SHP77 (cell line): ENCODE measurements at regions not wholly inside any gene's neighbourhood (a gene's known extent, or its start where the extent isn't known, plus 50 kb on each side); places are given as distances from the start of the nearest gene placed in this dataset.
A peak's percentile ranks its signal among the peaks of the same experiment; 100 is the strongest.
"Not testable (repeated sequence)": the region's sequence is repeated elsewhere in the genome, so short reads cannot be mapped to it uniquely, and the experiment has no call there.

Source experiments
- DNase-seq, 2 experiments: peaks; one replicate each; lab custom pipeline; 2025; lab: John Stamatoyannopoulos, UW

GRCh38 chr20:22690616-22691179 is 106.3 kb upstream of the FOXA2 start:
- no peak for DNase-seq

- peak; percentile 84 to 89 for DNase-seq
Measured at GRCh38 chr20:22691369-22692118, 107.2 kb upstream of the FOXA2 start.

- no peak for DNase-seq
Measured at GRCh38 chr20:22692119-22692475, 107.7 kb upstream of the FOXA2 start.

GRCh38 chr20:22692620-22693019 is 108.2 kb upstream of the FOXA2 start:
- not testable (repeated sequence) for DNase-seq

GRCh38 chr20:22696759-22697158 is 112.4 kb upstream of the FOXA2 start:
- no peak for DNase-seq

GRCh38 chr20:22698259-22698842 is 114.0 kb upstream of the FOXA2 start:
- no peak for DNase-seq

- DNase-seq, result no peak
Measured at GRCh38 chr20:22699396-22699795, 115.0 kb upstream of the FOXA2 start.

GRCh38 chr20:22700367-22700766 is 116.0 kb upstream of the FOXA2 start:
- no peak for DNase-seq

- no peak for DNase-seq
Measured at GRCh38 chr20:22701679-22702308, 117.4 kb upstream of the FOXA2 start.

- no peak for DNase-seq
Measured at GRCh38 chr20:22703843-22704242, 119.5 kb upstream of the FOXA2 start.

GRCh38 chr20:22711971-22712755 is 127.8 kb upstream of the FOXA2 start:
- no peak for DNase-seq

GRCh38 chr20:22716821-22717351 is 132.5 kb upstream of the FOXA2 start:
- no peak for DNase-seq

- DNase-seq, result no peak
Measured at GRCh38 chr20:22717466-22717865, 133.1 kb upstream of the FOXA2 start.

- DNase-seq, result no peak
Measured at GRCh38 chr20:22719167-22719591, 134.8 kb upstream of the FOXA2 start.

GRCh38 chr20:22720206-22720605 is 135.8 kb upstream of the FOXA2 start:
- DNase-seq, result no peak

- no peak for DNase-seq
Measured at GRCh38 chr20:22722811-22723210, 138.4 kb upstream of the FOXA2 start.

- peak in 1 of 2 experiments; percentile 23 for DNase-seq
Measured at GRCh38 chr20:22723659-22724058, 139.3 kb upstream of the FOXA2 start.

- DNase-seq, result no peak
Measured at GRCh38 chr20:22728146-22728745, 143.9 kb upstream of the FOXA2 start.

- DNase-seq, result no peak
Measured at GRCh38 chr20:22729180-22729579, 144.8 kb upstream of the FOXA2 start.

GRCh38 chr20:22729616-22730236 is 145.4 kb upstream of the FOXA2 start:
- DNase-seq, result no peak

- DNase-seq, result peak in 1 of 2 experiments; percentile 4
Measured at GRCh38 chr20:22732751-22733150, 148.4 kb upstream of the FOXA2 start.
